H9 (cell line): ENCODE measurements at regions not wholly inside any gene's neighbourhood (a gene's known extent, or its start where the extent isn't known, plus 50 kb on each side); places are given as distances from the start of the nearest gene placed in this dataset.

Experiments
- DNase-seq: peaks from one replicate; pipeline ENCODE4 v3.0.0-alpha.2; 2017
- H2AFZ ChIP-seq: one replicate; pipeline ENCODE4 v1.6.1; 2013; ENCODE audit warnings: mild to moderate bottlenecking, low read length, control low read depth, moderate library complexity
- H2AK5ac ChIP-seq: 2 replicates; pipeline ENCODE4 v1.6.1; 2013; ENCODE audit warnings: low read length, control low read depth, mixed read lengths; ENCODE audit not compliant: insufficient read length
- H2BK120ac ChIP-seq: one replicate; pipeline ENCODE4 v1.6.1; 2013; ENCODE audit warnings: low read depth, mild to moderate bottlenecking, low read length, control low read depth, inconsistent platforms; ENCODE audit not compliant: poor library complexity, severe bottlenecking
- H2BK12ac ChIP-seq: 2 replicates; pipeline ENCODE4 v1.6.1; 2013; ENCODE audit warnings: low read length, control low read depth, mixed read lengths, low read depth; ENCODE audit not compliant: insufficient read length
- H2BK15ac ChIP-seq: 2 replicates; pipeline ENCODE4 v1.6.1; 2013; ENCODE audit warnings: low read depth, low read length, control low read depth
- H2BK20ac ChIP-seq: one replicate; pipeline ENCODE4 v1.6.1; 2013; ENCODE audit warnings: low read depth, mild to moderate bottlenecking, low read length, control low read depth, inconsistent platforms; ENCODE audit not compliant: poor library complexity, severe bottlenecking
- H2BK5ac ChIP-seq: 2 replicates; pipeline ENCODE4 v1.6.1; 2013; ENCODE audit warnings: low read length, control low read depth, mixed read lengths; ENCODE audit not compliant: insufficient read length
- H3K14ac ChIP-seq: 2 replicates; pipeline ENCODE4 v1.6.1; 2013; ENCODE audit warnings: low read length, control low read depth; ENCODE audit not compliant: insufficient read depth
- H3K18ac ChIP-seq: 2 replicates; pipeline ENCODE4 v1.6.1; 2013; ENCODE audit warnings: low read depth, mild to moderate bottlenecking, mixed read lengths, low read length, control low read depth; ENCODE audit not compliant: insufficient read length
- H3K23ac ChIP-seq: 2 replicates; pipeline ENCODE4 v1.6.1; 2013; ENCODE audit warnings: low read length, control low read depth, mixed read lengths, low read depth; ENCODE audit not compliant: insufficient read length
- H3K23me2 ChIP-seq: 2 replicates; pipeline ENCODE4 v1.6.1; 2013; ENCODE audit warnings: low read depth, mild to moderate bottlenecking, mixed read lengths, low read length, control low read depth; ENCODE audit not compliant: insufficient read length, poor library complexity, severe bottlenecking
- H3K27ac ChIP-seq: 2 replicates; pipeline ENCODE4 v1.5.1; 2013; ENCODE audit warnings: low read length, control low read depth, mixed read lengths, low read depth; ENCODE audit not compliant: insufficient read length
- H3K27me3 ChIP-seq: 2 replicates; pipeline ENCODE4 v1.6.1; 2013; ENCODE audit warnings: low read length, control low read depth, inconsistent platforms; ENCODE audit not compliant: insufficient read depth
- H3K4ac ChIP-seq: 2 replicates; pipeline ENCODE4 v1.6.1; 2013; ENCODE audit warnings: low read depth, mild to moderate bottlenecking, control low read depth, inconsistent platforms, low read length, moderate library complexity
- H3K4me1 ChIP-seq: 2 replicates; pipeline ENCODE4 v1.6.1; 2013; ENCODE audit warnings: low read length, control low read depth, inconsistent platforms; ENCODE audit not compliant: insufficient read depth
- H3K4me2 ChIP-seq: 2 replicates; pipeline ENCODE4 v1.6.1; 2013; ENCODE audit warnings: low read length, control low read depth, mixed read lengths; ENCODE audit not compliant: insufficient read length, insufficient read depth
- H3K56ac ChIP-seq: 2 replicates; pipeline ENCODE4 v1.6.1; 2013; ENCODE audit warnings: low read depth, mild to moderate bottlenecking, mixed read lengths, low read length, control low read depth; ENCODE audit not compliant: insufficient read length
- H3K79me1 ChIP-seq: 2 replicates; pipeline ENCODE4 v1.6.1; 2013; ENCODE audit warnings: low read depth, mild to moderate bottlenecking, moderate library complexity, low read length, control low read depth, inconsistent platforms; ENCODE audit not compliant: insufficient read depth, poor library complexity, severe bottlenecking
- H3K79me2 ChIP-seq: 2 replicates; pipeline ENCODE4 v1.6.1; 2013; ENCODE audit warnings: low read length, control low read depth, inconsistent platforms; ENCODE audit not compliant: insufficient read depth
- H3K9ac ChIP-seq: 2 replicates; pipeline ENCODE4 v1.6.1; 2013; ENCODE audit warnings: low read length, control low read depth, mixed read lengths; ENCODE audit not compliant: insufficient read length; ENCODE audit errors: extremely low read depth
- H3K9me3 ChIP-seq: one replicate; pipeline ENCODE4 v1.6.1; 2013; ENCODE audit warnings: low read depth, low read length, inconsistent platforms; ENCODE audit not compliant: control insufficient read depth
- H3T11ph ChIP-seq: one replicate; pipeline ENCODE4 v1.6.1; 2013; ENCODE audit warnings: mild to moderate bottlenecking, low read length, control low read depth, inconsistent platforms
- H4K20me1 ChIP-seq: one replicate; pipeline ENCODE4 v1.6.1; 2013; ENCODE audit not compliant: control insufficient read depth, insufficient read length, insufficient read depth
- H4K5ac ChIP-seq: 2 replicates; pipeline ENCODE4 v1.6.1; 2013; ENCODE audit warnings: low read depth, mild to moderate bottlenecking, mixed read lengths, low read length, control low read depth; ENCODE audit not compliant: insufficient read length
- H4K8ac ChIP-seq: replicated peaks from 2 replicates; pipeline ENCODE4 v1.6.1; 2013; ENCODE audit warnings: low read length, control low read depth, mixed read lengths, low read depth; ENCODE audit not compliant: insufficient read length
- H4K91ac ChIP-seq: 2 replicates; pipeline ENCODE4 v1.6.1; 2013; ENCODE audit warnings: low read depth, mild to moderate bottlenecking, moderate library complexity, mixed read lengths, low read length, control low read depth; ENCODE audit not compliant: insufficient read length
- H3K27ac Mint-ChIP-seq, 3 experiments: 2 replicates in 2 of 3; 3 replicates in 1 of 3; pipeline ENCODE4 v1.8.0; 2020 to 2021; ENCODE audit warnings: mixed read lengths in 3 of 3, mild to moderate bottlenecking in 1 of 3, moderate library complexity in 1 of 3
- H3K27me3 Mint-ChIP-seq: 2 replicates; pipeline ENCODE4 v1.8.0; 2021; ENCODE audit warnings: low read depth, mild to moderate bottlenecking, moderate library complexity, mixed read lengths
- H3K36me3 Mint-ChIP-seq, 3 experiments: 2 replicates in 2 of 3; 3 replicates in 1 of 3; pipeline ENCODE4 v1.8.0; 2020 to 2021; ENCODE audit warnings: low read depth in 3 of 3, mixed read lengths in 3 of 3; ENCODE audit not compliant: insufficient read depth in 1 of 3
- H3K4me1 Mint-ChIP-seq, 2 experiments: 2 replicates each; pipeline ENCODE4 v1.8.0; 2020; ENCODE audit warnings: mixed read lengths in 2 of 2
- H3K4me3 Mint-ChIP-seq, 2 experiments: 2 replicates in 1 of 2; 3 replicates in 1 of 2; pipeline ENCODE4 v1.8.0; 2020 to 2021; ENCODE audit warnings: mild to moderate bottlenecking in 2 of 2, mixed read lengths in 2 of 2, moderate library complexity in 1 of 2
- H3K9me3 Mint-ChIP-seq, 2 experiments: 2 replicates in 1 of 2; 3 replicates in 1 of 2; pipeline ENCODE4 v1.8.0; 2020; ENCODE audit warnings: mild to moderate bottlenecking in 2 of 2, mixed read lengths in 2 of 2, moderate library complexity in 1 of 2
- WGBS: extraction: QIAGEN DNeasy Blood & Tissue Kit; methylation state at CpG from one replicate; pipeline ENCODE4 v1.1.7; 2013; ENCODE audit warnings: missing lambda C conversion rate, low lambda C conversion rate, mixed read lengths; ENCODE audit not compliant: insufficient read length; ENCODE audit errors: extremely low coverage; 5-methylcytosine and 5-hydroxymethylcytosine counted together
- TF ChIP-seq, protein P1 (sequence below): fragments of 200-600 bp; sonication (generic); conservative IDR thresholded peaks from 3 replicates; pipeline ENCODE4 v1.8.0; 2021; ENCODE audit warnings: antibody characterized with exemption, mild to moderate bottlenecking

DNA sequence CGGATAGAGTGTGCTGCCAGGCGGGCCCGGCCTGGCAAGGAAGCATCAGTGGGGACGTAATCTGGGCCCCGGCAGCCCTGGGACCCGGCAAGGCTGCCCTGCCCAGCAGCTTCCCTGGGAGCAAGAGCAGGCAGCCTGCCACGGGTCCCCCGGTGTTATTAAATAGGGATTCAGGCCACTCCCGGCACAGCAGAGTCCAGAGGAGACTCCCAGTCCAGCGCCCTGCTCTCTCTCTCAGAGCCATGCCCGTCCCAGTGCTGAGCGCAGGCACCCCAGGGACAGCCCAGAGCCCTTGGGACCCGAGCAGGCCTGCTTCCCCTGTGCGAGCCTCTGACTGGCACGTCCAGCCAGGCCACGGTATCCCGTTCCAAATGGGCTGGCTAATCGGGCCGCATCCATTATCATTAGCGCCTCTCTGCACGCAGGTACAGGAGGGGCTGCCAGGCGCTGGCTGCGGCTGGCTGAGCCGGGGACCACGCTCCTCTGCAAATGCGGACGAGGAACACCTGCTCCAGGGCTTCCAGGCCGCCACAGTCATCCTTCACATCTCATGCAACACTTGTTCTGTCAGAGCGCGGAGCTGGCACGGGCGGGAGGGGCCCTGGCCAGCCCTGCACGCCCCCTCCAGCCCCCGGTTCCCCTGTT is 344.2 kb upstream of the MKI67 start:
- H3K4me1 ChIP-seq: no peaks in the 10 kb centered on the region
- H3K27ac ChIP-seq: no peak overlapping the region
- no peak overlapping the region for H3K18ac ChIP-seq
- H2BK20ac ChIP-seq: no peak overlapping the region
- no CpG with 5 or more reads among the region's 34 CpGs for WGBS
- TF ChIP-seq, protein P1, sequence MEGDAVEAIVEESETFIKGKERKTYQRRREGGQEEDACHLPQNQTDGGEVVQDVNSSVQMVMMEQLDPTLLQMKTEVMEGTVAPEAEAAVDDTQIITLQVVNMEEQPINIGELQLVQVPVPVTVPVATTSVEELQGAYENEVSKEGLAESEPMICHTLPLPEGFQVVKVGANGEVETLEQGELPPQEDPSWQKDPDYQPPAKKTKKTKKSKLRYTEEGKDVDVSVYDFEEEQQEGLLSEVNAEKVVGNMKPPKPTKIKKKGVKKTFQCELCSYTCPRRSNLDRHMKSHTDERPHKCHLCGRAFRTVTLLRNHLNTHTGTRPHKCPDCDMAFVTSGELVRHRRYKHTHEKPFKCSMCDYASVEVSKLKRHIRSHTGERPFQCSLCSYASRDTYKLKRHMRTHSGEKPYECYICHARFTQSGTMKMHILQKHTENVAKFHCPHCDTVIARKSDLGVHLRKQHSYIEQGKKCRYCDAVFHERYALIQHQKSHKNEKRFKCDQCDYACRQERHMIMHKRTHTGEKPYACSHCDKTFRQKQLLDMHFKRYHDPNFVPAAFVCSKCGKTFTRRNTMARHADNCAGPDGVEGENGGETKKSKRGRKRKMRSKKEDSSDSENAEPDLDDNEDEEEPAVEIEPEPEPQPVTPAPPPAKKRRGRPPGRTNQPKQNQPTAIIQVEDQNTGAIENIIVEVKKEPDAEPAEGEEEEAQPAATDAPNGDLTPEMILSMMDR: no peak
- no peaks in the 10 kb centered on the region for H3K9me3 Mint-ChIP-seq
- H3K79me1 ChIP-seq: no peaks in the 10 kb centered on the region
- H3K4ac ChIP-seq: no peak overlapping the region
- no peak overlapping the region for H4K5ac ChIP-seq
- no peak overlapping the region for H2AFZ ChIP-seq
- H3T11ph ChIP-seq: no peak overlapping the region
- H3K9ac ChIP-seq: no peak overlapping the region
- no peaks in the 10 kb centered on the region for H3K4me1 Mint-ChIP-seq
- H3K56ac ChIP-seq: no peak overlapping the region
- no peak overlapping the region for H3K23ac ChIP-seq
- no peaks in the 10 kb centered on the region for H3K79me2 ChIP-seq
- H4K20me1 ChIP-seq: no peaks in the 10 kb centered on the region
- H3K14ac ChIP-seq: no peak overlapping the region; the same call in 1 of the 2 replicates
- H3K27ac Mint-ChIP-seq: no peak overlapping the region
- H3K27me3 ChIP-seq: no peaks in the 10 kb centered on the region
- H3K9me3 ChIP-seq: no peaks in the 10 kb centered on the region
- no peak overlapping the region for H3K4me3 Mint-ChIP-seq
- no peak overlapping the region for H4K8ac ChIP-seq
- H2BK12ac ChIP-seq: no peak overlapping the region
- no peaks in the 10 kb centered on the region for H3K23me2 ChIP-seq
- H3K4me2 ChIP-seq: no peak overlapping the region
- H3K27me3 Mint-ChIP-seq: no peaks in the 10 kb centered on the region; the same call in 1 of the 2 replicates
- DNase-seq: no peak
- H2AK5ac ChIP-seq: no peak overlapping the region
- H2BK15ac ChIP-seq: no peak overlapping the region
- H3K36me3 Mint-ChIP-seq: no peaks in the 10 kb centered on the region
- no peak overlapping the region for H2BK120ac ChIP-seq
- no peak overlapping the region for H4K91ac ChIP-seq
- H2BK5ac ChIP-seq: no peak overlapping the region
